ENCODE measurements at regions not wholly inside any gene's neighbourhood (a gene's known extent, or its start where the extent isn't known, plus 50 kb on each side); places are given as distances from the start of the nearest gene placed in this dataset.

DNA sequence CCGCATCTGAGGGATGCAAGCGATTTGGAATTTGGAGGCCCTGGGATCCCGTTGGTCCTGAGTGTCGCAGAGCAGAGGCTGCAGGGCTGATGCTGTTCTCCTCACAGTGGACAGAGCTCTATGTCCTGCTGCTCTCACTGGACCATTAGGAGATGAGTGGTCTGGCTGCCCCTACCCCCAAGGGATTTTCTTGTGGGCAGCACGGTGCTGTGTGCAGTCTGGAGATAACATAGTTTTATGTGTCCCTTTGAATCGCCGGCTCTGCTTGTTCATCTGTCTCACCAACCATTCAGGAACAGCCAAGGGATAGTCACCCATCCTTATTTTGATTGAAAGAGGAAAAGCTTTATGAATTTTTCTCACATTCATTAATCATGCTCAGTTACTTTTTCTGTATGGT, 49.9 kb downstream of the CHRM3 start:
- DNase-seq (ENCODE audit: low read depth): no peak

DNA sequence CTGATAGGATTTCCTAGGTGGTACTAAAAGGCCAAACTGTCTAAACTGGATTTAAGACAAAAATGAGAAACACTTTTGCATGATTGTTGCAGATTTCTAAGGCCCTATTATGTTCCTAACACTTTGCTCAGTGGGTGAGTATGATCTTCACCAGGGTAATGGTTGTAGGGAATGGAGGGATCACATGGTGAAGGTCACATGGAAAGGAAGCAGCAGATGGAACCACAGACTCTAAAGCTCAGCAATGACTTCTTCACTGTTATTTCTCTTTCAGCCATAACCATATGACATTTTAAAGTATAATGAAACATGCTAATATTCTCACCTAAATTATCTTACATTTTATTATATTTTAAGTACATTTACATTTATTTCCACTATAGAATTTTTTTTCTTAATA, 51.5 kb downstream of the CHRM3 start:
- no peak for DNase-seq (ENCODE audit: low read depth)

DNA sequence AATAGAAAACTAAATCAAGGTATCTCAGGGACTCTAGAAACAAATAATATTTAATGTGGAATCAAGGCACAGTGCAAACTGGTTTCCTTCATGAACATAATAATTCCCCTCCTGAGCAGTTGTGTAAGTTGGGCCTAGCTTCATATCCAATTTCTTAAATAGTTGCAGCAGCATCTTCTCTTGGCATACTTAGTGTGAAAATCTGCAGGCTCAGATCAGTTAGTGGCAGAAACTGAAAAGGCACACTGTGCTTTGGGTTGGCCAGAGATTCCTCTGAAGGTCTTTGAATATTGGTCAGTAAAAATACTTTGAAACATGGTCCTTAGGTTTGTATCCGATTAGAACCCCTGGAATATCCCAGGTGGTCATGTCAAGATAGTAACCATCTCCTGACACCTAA, 52.5 kb downstream of the CHRM3 start:
- no peak for DNase-seq (ENCODE audit: low read depth)

DNA sequence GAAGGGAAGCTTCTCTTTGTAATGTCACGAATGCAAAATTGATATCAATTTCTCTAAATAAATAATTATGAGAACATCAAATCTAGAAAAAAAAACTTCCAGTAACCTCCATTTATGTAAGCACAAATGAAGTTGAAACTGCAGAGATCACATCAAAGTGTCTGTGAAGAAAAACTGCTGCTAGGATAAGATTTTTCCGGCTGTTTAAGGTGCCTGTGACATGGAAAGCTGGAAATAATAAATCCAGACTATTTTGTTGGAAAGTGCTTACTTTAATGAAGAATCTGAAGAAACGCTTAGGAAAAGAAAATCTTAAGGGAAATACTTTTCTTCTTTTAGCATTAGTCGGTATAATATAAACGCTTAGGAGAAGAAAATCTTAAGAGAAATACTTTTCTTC, 57.0 kb downstream of the CHRM3 start:
- no peak for DNase-seq (ENCODE audit: low read depth)

DNA sequence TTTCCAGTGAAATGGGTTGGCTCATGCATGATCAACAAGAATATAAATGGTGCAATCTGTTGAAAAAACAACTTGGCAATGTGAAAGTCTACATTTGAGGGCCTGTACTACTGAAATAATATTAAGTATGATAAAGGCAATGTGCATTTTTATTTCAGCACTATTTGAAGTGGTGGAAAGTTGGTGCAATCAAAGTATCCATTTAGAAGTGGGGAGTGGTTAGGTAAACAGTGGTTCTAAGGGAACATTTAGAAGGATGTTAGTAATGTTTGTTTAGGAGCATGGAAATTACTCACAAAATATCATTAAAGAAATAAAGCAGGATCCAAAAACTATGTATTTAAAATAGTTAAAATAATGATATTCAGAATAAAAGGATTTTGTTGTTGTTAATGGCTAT, 60.2 kb downstream of the CHRM3 start:
- no peak for DNase-seq (ENCODE audit: low read depth)

DNA sequence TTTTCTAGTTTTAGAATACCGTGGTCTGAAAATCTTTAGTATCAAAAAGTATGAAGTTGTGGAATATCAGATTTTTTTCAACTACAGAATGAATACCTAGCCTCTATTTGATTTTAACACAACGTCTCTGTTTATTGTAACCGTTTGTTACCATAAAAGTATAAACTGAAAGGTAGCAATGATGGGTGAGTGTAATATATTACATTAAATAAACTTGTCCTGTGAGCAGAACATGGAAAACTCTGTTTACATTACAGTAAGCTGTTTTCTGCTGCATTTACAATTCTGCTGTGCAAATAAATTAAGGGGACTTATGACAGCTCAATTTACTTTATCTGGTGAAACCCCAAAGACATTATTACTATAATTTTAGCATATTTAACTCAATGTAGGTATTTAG, 62.5 kb downstream of the CHRM3 start:
- DNase-seq (ENCODE audit: low read depth): no peak

DNA sequence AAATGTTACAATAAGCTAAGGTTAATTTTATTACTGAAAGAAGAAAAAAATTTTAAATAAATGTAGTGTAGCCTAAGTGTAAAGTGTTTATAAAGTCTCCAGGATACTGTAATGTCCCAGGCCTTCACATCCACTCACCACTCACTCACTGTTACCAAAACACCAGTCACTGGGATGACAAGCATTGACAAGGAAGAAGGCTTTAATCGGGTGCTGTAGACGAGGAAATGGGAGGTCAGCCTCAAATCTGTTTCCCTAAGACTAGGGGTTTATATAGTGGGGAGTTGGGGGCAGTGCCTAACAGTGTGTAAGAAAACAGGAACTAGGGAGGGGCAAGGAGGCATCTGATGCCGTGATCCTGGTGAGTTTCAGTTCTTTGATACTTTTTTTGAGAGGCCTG, 69.4 kb downstream of the CHRM3 start:
- no peak for DNase-seq (ENCODE audit: low read depth)

DNA sequence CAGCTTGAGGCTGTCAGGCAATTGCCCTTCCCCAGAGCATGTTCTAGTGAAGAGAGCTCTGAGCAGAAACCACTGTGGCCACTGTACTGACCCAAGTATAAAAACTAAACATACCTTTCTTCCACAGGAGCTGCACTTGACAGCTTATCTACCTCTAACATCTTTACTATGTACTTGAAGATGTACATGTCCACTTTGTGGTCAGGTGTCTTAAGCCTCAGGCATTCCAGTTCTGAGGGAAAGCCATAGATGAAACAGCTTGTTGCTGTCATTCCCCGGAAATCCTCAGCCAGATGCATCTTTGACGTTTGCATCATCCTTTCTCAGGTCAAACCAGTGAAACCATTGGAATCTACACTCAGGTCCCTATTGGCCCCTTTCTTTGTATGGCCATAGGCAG, 70.4 kb downstream of the CHRM3 start:
- DNase-seq (ENCODE audit: low read depth): no peak

DNA sequence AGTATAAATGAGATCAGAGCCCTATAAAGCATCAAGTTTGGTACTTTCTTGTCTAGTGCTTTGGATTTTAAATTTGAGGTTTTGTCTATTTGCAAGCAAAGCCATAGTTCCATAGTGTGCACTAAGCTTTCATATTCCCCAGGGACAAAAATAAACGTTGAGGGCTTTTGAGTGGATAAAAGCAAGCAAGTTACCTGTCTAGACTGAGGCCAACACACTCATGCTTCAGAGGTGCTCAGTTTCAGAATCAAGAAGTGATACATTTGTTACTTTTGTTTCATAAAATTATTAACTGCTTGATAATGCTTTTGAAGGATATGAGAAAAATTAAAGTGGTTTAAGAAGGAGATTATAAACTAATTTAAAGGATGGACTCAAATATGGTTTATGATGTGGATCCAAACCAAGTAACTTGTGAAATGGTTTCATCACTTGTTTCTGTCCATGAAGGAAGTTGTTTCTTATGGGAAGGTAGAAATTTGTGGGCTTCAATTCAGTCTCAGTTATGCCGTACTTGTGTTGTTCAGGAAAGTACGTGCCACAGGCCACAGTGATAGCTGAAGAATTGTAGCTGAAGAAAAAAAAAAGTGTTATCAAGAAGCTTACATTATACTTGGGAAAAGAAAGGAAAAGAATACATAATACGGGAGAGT, 71.2 kb downstream of the CHRM3 start:
- DNase-seq (ENCODE audit: low read depth): no peak

DNA sequence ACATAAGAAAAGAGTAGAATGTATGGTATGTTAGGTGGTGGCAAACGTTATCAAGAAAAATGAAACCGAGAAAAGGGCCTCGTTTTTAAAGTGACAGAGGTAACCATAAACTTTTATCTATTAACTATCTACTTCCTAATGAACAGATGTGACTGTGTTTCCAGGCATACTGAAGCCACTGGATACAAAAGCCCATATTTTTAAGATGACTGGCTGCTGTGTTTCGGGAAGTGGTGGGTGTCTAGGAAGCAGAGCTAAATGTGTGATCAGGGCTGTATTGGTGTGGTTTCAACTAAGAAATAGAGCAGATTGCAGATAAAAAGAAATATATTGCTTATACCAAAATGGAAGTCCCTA, 71.8 kb downstream of the CHRM3 start:
- peak; percentile 49 for DNase-seq (ENCODE audit: low read depth)

DNA sequence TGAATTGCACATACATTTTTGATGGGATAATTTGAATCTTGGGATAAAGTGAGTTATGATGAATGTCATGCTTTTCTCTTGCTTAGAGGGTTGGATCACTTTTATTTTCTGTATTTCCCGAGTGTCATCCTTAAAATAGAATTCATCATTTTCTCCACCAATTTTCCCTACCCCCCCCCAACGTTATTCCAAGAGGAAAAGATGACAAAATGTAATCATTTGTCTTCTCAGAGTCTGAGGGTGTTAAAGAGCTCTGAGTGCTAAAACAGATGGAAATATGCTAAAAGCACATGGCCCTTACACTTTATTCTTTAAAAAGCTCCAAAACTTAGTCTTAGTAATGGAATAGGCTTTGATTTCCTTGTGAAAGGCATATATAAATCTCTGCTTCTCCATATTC, 81.4 kb downstream of the CHRM3 start:
- no peak for DNase-seq (ENCODE audit: low read depth)

DNA sequence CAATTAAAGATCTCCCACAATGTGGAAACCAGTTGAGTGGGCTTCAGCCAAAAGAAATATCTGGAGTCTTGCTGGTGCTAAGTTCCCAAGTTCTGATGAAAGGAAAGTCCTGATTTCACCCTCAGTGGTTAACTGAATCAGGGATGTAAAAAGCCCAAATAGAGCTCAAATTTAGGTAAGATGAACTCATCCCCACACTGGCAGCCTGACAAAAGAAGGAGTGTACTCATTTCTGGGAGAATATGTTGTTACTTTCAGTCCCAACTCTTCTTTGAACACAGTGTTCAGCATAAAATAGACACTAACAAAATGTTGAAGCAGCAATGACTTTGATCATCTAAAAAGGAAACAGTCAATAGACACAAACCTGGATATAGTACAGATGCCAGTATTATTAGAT, 91.7 kb downstream of the CHRM3 start:
- DNase-seq (ENCODE audit: low read depth): no peak

DNA sequence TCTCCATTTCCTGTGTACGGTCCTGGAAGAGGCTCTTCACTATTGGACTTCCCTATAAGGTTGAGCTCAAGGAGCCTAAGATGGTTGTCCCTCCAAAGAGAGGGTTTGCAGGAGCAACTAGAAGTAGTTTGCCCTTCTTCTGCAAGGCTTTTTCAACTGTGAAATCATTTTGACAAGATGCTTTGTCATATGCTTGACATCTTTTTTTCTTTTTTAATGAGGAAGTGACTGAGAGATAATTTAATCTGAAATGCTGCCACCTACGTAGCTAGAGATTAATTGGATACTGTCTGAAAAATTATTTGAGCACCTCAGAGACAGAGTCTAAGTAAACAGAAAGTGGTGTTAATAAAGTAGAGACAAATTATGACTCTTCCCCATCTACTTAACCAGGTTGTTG, 97.0 kb downstream of the CHRM3 start:
- DNase-seq (ENCODE audit: low read depth): peak; percentile 16

DNA sequence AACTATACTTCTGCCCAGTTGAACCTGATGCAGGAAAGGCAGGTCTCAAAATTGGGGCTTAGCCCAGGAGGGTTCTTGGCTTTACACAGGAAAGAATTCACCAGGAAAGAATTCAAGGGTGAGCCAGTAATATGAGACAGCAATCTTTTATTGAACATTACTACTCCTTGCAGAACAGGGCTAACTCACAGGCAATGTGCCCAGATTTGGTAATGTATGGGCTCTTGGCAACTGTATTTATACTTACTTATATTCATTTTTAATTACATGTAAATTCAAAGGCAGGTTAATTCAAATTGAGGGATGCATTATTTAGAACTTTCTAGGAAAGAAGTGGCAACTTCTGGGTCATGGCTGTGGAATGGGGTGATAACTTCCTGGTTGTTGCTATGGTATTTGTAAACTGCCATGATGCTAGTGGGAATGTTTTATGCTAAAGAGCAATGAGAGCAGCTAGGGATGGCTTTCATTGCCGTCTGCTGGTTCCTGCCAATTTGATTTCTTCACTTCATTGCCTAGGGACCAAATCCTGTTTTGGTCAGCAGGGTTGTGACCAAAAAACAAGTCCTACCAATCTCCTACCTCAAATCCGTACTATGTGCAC, 107.5 kb downstream of the CHRM3 start:
- DNase-seq (ENCODE audit: low read depth): peak; percentile 40

DNA sequence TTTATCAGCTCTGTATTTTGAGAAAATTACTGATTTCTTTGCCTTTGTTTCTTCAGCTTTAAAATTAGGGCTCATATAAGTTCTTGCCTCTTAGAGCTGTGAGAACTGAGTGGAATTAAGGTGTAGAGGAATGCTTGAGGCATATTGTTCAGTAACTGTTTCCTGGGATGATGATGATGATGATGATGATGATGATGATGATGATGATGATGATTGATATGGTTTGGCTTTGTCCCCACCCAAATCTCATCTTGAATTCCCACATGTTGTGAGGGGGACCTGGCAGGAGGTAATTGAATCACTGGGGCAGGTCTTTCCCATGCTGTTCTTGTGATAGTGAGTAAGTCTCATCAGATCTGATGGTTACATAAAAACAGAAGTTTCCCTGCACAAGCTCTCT, 118.7 kb downstream of the CHRM3 start:
- no peak for DNase-seq (ENCODE audit: low read depth)

DNA sequence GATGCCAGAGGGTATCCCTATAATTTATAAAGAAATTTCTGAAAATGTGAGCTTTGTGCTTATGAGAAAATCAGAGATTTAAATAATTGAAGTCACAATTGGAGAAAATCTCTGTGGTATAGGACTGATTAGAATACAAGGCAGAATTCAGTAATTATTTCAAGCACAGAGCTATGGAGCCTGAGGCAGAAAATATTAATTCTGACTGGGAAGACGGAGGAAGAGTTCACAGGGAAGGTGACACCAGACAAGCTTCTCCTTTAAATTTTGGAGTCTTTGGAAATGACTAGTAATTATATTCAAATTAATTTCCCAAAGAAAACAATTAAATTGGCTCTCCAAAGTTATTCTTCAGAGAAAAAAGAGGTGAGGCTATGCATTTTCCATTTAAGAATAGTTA, 121.5 kb downstream of the CHRM3 start:
- no peak for DNase-seq (ENCODE audit: low read depth)

DNA sequence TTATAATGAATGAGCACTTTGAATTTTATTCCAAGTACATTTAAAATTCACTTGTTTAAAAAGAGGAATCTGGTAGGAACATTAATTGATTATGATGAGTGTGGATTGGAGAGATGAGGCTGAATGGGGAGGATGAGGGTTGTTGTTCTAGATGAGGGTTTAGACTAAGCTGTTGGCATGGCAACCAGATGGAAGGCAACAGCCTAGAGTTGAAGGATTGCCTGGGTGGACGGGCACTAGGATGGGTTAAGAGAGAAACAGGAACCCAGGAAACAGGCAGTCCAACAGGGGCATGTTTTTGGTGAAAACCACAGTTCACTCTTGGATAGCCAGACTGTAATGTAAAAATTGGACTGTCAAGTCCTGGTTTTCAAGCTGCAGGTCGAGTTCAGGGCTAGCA, 125.5 kb downstream of the CHRM3 start:
- DNase-seq (ENCODE audit: low read depth): no peak

DNA sequence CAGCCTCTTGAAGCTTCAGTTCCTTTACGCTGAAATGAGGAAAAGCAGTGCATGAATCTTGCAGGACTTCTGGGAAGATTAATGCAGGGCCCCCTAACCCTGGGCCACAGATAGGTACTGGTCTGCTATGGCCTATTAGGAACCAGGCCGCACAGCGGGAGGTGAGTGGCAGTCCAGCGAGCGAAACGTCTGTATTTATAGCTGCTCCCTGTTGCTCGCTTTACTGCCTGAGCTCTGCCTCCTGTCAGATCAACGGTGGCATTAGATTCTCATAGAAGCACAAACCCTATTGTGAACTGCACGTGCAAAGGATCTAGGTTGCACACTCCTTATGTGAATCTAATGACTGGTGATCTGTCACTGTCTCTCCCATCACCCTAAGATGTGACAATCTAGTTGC, 130.2 kb downstream of the CHRM3 start:
- no peak for DNase-seq (ENCODE audit: low read depth)

DNA sequence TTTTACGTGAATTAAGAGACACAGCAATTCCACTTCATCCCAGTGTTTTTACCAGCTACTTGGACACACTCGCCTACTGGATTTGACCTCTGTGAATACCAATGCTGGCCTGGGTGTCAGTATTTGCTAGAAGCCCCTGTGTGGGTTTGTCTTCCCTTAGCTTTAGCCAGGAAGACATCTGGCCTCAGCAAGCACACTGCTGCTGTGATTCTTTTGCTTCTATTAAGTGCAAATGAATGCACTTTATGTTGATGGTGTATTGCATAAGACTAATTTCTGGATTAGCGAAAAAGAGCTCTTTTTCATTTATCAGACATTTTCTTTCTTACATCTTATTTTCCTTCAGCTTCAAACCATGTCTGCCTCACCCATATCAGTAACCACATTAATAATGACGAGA, 140.0 kb downstream of the CHRM3 start:
- DNase-seq (ENCODE audit: low read depth): no peak

DNA sequence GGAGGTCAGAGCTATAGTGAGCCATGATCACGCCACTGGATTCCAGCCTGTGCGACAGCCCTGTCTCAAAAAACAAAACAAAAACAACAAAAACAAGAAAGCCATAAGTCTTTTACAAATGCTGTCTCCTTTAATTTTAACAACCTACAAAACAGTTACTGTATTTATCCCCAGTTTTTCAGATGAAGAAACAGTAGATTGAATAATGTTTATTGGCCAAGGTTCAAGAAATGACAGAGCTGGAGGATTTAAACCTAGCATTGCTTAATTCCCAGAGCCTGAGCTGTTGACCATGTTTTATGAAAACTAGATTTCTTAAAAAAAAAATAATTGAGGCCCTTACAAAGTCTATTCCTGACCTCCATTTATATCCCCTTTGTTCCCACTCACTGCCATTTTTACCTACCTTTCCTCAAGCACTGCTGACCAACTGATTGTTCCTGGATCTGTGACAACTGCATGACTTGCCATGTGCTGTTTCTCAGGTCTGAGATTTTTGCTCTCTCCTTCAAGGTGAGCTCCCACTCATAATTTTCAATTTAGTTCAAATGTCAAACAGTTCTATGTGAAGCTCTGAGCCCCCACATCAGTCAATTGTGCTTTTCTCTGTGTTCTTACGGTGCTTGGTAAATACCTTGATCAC, 140.8 kb downstream of the CHRM3 start:
- DNase-seq (ENCODE audit: low read depth): no peak

DNA sequence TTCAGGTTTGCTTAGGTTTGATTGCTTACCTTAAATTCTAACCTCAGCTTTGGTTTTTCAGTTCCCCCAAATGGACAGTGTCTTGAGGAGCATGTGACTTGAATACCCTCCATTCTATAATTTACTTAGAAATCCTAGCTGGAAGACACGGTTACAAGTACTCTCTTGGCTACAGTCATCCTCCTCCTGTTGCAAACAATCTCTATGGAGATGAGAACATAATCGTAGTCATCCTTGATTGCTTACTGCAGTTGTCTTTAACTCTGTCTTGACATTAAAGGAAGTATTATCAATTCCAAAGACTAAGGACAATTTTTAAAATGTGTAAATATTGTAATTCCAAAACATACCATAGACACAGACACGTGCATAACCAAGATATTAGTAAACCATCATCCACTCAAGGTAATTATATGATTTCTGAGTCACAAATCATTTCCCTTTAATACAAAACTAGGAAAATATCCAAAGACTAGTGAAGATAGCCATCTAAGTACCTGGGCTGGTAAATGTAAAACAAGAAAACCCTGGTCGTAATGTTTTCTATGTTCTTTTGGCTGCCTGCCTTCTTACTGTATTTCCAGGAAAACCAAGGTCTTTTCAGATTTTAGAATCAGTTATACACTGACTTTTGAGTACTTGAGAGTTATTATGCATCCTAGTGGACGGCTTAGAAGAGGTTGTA, 149.9 kb downstream of the CHRM3 start:
- no peak for DNase-seq (ENCODE audit: low read depth)

DNA sequence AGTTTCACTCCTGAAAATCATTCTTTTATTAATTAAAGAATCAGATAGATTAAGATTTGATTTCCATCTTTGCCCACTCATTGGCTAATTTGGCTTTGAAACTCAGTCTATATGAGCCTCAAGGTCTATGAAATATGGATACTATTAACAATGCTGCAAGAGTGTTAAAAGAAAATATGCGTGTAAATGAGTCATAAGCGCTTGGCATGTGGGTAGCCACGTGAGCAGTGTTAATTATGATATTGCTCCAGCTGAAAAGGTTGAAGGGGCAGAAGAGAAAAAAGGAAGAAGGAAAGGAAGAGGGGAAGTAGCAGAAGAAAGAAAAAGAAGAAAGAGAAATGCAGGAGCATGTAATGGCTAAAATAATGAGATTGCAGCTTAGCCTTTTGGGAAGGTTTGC, 151.4 kb downstream of the CHRM3 start:
- no peak for DNase-seq (ENCODE audit: low read depth)

DNA sequence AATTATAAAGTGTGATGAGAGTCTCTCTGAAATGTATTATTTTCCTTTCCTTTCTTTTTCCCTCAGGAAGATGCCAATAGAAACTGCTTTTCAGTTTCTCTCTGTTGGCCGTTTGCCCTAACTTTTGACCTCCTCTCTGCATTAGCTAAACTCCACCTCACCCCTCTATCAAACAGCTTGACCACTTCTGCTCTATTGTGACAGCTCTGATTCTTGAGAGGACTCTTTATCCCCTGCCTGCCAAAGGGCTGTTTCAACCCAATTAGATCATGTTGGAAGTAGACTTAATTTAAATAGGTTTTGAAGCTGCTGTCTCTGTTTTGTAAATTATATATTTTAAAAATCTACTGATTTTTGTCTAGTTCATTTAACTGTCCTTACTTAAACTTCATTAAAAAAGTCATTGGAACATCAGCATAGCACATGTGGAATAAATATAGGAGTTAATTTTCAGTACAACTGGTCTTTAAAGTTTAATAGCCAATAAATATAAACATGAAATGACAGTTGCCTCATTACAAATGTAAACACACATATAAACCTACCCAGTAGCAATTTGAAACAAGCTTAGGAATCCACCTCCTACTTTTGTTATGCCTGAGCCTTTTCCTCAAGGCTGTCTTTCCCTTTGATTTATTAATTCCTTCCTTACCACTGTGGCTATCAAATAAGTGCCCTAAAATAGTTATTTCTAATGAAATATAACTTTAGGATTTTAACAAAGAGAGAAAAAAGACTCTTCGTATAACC, 152.0 kb downstream of the CHRM3 start:
- no peak for DNase-seq (ENCODE audit: low read depth)
